ENCODE measurements at regions not wholly inside any gene's neighbourhood (a gene's known extent, or its start where the extent isn't known, plus 50 kb on each side); places are given as distances from the start of the nearest gene placed in this dataset.

DNA sequence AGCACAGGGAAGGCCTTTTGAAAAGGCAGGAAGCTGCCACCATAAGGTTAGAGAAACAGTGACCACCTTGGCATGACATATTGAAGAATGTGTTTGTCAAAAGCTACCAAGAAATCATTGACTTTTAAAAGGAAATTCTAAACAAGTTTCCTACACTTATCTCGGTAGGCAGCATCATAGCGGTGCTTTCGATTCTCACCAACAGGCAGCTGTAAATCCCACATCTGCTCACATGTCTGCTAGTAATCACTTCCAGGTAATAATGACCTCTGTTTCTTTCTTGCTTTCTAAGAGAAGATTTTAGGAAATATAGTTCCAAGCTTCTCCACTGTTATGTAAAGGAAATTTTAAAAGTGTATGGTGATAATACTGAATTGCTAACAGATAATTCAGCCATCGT, 821.1 kb upstream of the FOXG1 start:
- Histone ChIP-seq H3K36me3 (ENCODE audit: insufficient read depth, low read length) (no peaks in the 10 kb centered on the region), H3K4me2 (ENCODE audit: insufficient read depth, low read length) (no peak overlapping the region), H3K9me3 (ENCODE audit: low read depth, low read length) (no peaks in the 10 kb centered on the region), H2AFZ (ENCODE audit: low read length) (no peak overlapping the region), H3K4me3 (ENCODE audit: insufficient read depth, low read length) (no peak overlapping the region), H3K79me2 (ENCODE audit: insufficient read depth, low read length) (no peaks in the 10 kb centered on the region), H3K27ac (ENCODE audit: low read depth, low read length) (no peak overlapping the region), H4K20me1 (ENCODE audit: insufficient read depth, low read length) (no peaks in the 10 kb centered on the region), H3K4me1 (ENCODE audit: insufficient read depth, low read length) (no peaks in the 10 kb centered on the region), H3K27me3 (ENCODE audit: insufficient read depth, low read length) (no peaks in the 10 kb centered on the region)
- DNase-seq (ENCODE audit: insufficient read length, low spot score, missing footprints): no peak
- TF ChIP-seq, protein P1, sequence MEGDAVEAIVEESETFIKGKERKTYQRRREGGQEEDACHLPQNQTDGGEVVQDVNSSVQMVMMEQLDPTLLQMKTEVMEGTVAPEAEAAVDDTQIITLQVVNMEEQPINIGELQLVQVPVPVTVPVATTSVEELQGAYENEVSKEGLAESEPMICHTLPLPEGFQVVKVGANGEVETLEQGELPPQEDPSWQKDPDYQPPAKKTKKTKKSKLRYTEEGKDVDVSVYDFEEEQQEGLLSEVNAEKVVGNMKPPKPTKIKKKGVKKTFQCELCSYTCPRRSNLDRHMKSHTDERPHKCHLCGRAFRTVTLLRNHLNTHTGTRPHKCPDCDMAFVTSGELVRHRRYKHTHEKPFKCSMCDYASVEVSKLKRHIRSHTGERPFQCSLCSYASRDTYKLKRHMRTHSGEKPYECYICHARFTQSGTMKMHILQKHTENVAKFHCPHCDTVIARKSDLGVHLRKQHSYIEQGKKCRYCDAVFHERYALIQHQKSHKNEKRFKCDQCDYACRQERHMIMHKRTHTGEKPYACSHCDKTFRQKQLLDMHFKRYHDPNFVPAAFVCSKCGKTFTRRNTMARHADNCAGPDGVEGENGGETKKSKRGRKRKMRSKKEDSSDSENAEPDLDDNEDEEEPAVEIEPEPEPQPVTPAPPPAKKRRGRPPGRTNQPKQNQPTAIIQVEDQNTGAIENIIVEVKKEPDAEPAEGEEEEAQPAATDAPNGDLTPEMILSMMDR (IDR thresholded peaks at IDR 0.05; ENCODE audit: extremely low read depth, low read depth, low read length): no peak

DNA sequence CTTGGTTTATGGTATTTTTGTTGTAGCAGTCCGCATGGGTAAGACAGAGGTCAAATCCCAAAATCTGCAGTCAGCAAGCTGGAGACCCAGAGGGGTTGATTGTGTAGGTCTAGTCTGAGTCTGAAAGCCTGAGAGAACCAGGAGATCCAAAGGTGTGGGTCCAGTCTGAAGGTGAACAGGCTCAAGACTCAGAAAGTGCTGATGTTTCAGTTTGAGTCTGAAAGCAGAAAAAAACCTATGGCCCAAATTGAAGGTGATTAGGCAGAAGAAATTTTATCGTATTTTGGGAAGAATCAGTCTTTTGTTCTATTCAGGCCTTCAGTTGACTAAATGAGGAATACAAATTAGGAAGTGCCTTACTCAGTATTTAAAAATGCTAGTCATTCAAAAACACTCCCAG, 807.8 kb upstream of the FOXG1 start:
- DNase-seq (ENCODE audit: insufficient read length, low spot score, missing footprints): no peak

DNA sequence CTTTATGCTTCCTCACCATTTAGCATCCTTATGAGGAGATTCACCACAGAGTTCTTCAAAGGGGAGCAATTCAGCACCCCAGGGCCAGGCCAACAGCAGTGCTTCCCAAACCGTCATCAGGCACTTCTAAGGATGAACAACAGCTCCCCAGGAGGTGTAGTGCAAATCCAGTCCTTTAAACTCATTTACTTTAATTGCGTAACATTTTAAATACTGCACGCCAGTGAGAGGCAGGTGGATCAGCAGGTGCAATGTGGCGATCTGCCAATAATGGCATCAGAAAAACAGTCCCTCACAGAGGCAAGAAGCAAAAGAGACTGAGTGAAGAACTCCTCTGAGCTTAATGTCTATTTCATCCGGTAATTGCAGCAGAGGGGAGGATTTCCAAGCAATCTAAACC, 770.9 kb upstream of the FOXG1 start:
- Histone ChIP-seq H3K4me1 (ENCODE audit: insufficient read depth, low read length) (no peaks in the 10 kb centered on the region), H3K79me2 (ENCODE audit: insufficient read depth, low read length) (no peaks in the 10 kb centered on the region), H3K9me3 (ENCODE audit: low read depth, low read length) (peaks cover 2% of the 10 kb centered on the region), H3K27ac (ENCODE audit: low read depth, low read length) (no peak overlapping the region), H3K36me3 (ENCODE audit: insufficient read depth, low read length) (no peaks in the 10 kb centered on the region), H3K27me3 (ENCODE audit: insufficient read depth, low read length) (no peaks in the 10 kb centered on the region), H3K4me2 (ENCODE audit: insufficient read depth, low read length) (no peak overlapping the region), H2AFZ (ENCODE audit: low read length) (no peak overlapping the region), H3K4me3 (ENCODE audit: insufficient read depth, low read length) (no peak overlapping the region), H4K20me1 (ENCODE audit: insufficient read depth, low read length) (no peaks in the 10 kb centered on the region)
- TF ChIP-seq, protein P1 (IDR thresholded peaks at IDR 0.05; ENCODE audit: extremely low read depth, low read depth, low read length): no peak
- no peak for DNase-seq (ENCODE audit: insufficient read length, low spot score, missing footprints)

More for the DNA sequence above, 807.8 kb upstream of the FOXG1 start:
- Histone ChIP-seq H3K9me3 (ENCODE audit: low read depth, low read length) (peaks cover 3% of the 10 kb centered on the region), H3K79me2 (ENCODE audit: insufficient read depth, low read length) (no peaks in the 10 kb centered on the region), H3K36me3 (ENCODE audit: insufficient read depth, low read length) (no peaks in the 10 kb centered on the region), H3K27me3 (ENCODE audit: insufficient read depth, low read length) (no peaks in the 10 kb centered on the region), H4K20me1 (ENCODE audit: insufficient read depth, low read length) (no peaks in the 10 kb centered on the region), H3K4me3 (ENCODE audit: insufficient read depth, low read length) (no peak overlapping the region), H3K4me2 (ENCODE audit: insufficient read depth, low read length) (no peak overlapping the region), H3K27ac (ENCODE audit: low read depth, low read length) (no peak overlapping the region), H2AFZ (ENCODE audit: low read length) (no peak overlapping the region), H3K4me1 (ENCODE audit: insufficient read depth, low read length) (no peaks in the 10 kb centered on the region)
- TF ChIP-seq, protein P1 (IDR thresholded peaks at IDR 0.05; ENCODE audit: extremely low read depth, low read depth, low read length): no peak

DNA sequence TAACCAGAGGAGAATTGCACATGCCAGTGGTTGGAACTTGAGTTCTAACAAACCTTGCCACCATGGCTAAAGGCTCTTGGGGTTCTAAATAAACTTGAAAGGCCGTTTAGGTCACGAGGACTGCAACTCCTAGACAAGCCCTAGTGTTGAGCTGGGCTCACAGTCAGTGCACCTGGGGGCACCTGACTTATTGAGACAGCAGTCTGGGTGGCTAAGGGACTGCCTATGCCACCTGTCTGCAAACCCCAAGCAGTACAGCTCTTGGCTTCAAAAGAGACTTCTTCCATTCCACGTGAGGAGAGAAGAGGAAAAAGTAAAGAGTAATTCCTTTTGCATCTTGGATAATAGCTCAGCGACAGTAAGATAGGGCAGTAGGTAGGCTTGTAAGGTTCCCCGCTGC, 765.6 kb upstream of the FOXG1 start:
- TF ChIP-seq, protein P1 (IDR thresholded peaks at IDR 0.05; ENCODE audit: extremely low read depth, low read depth, low read length): no peak

More for the DNA sequence above, 765.6 kb upstream of the FOXG1 start:
- Histone ChIP-seq H2AFZ (ENCODE audit: low read length) (no peak overlapping the region), H3K4me2 (ENCODE audit: insufficient read depth, low read length) (no peak overlapping the region), H3K27me3 (ENCODE audit: insufficient read depth, low read length) (no peaks in the 10 kb centered on the region), H3K36me3 (ENCODE audit: insufficient read depth, low read length) (no peaks in the 10 kb centered on the region), H3K9me3 (ENCODE audit: low read depth, low read length) (peaks cover 9% of the 10 kb centered on the region), H4K20me1 (ENCODE audit: insufficient read depth, low read length) (no peaks in the 10 kb centered on the region), H3K4me3 (ENCODE audit: insufficient read depth, low read length) (no peak overlapping the region), H3K4me1 (ENCODE audit: insufficient read depth, low read length) (no peaks in the 10 kb centered on the region), H3K79me2 (ENCODE audit: insufficient read depth, low read length) (no peaks in the 10 kb centered on the region), H3K27ac (ENCODE audit: low read depth, low read length) (no peak overlapping the region)
- no peak for DNase-seq (ENCODE audit: insufficient read length, low spot score, missing footprints)
